ENCODE measurements at regions not wholly inside any gene's neighbourhood (a gene's known extent, or its start where the extent isn't known, plus 50 kb on each side); places are given as distances from the start of the nearest gene placed in this dataset.
"Not testable (repeated sequence)": the region's sequence is repeated elsewhere in the genome, so short reads cannot be mapped to it uniquely, and the experiment has no call there.

GRCh38 chr17:70286391-70286790, 117.1 kb downstream of the KCNJ2 start:
- DNase-seq = no peak

- DNase-seq = no peak
Measured at GRCh38 chr17:70288540-70289290, 119.4 kb downstream of the KCNJ2 start.

- no peak for DNase-seq
Measured at GRCh38 chr17:70290770-70291169, 121.4 kb downstream of the KCNJ2 start.

GRCh38 chr17:70292366-70292765, 123.0 kb downstream of the KCNJ2 start:
- DNase-seq = no peak

- DNase-seq = not testable (repeated sequence)
Measured at GRCh38 chr17:70293564-70294310, 124.4 kb downstream of the KCNJ2 start.

- no peak for DNase-seq
Measured at GRCh38 chr17:70295329-70295728, 126.0 kb downstream of the KCNJ2 start.

GRCh38 chr17:70295731-70296130, 126.4 kb downstream of the KCNJ2 start:
- DNase-seq = no peak

GRCh38 chr17:70296456-70296855, 127.1 kb downstream of the KCNJ2 start:
- no peak for DNase-seq

GRCh38 chr17:70297397-70297796, 128.1 kb downstream of the KCNJ2 start:
- no peak for DNase-seq

GRCh38 chr17:70298929-70299531, 129.7 kb downstream of the KCNJ2 start:
- DNase-seq = no peak

- no peak for DNase-seq
Measured at GRCh38 chr17:70307430-70308225, 138.3 kb downstream of the KCNJ2 start.

- DNase-seq = no peak
Measured at GRCh38 chr17:70308618-70309017, 139.3 kb downstream of the KCNJ2 start.

- DNase-seq = no peak
Measured at GRCh38 chr17:70310221-70310672, 140.9 kb downstream of the KCNJ2 start.

GRCh38 chr17:70313086-70313852, 143.9 kb downstream of the KCNJ2 start:
- DNase-seq = no peak

- no peak for DNase-seq
Measured at GRCh38 chr17:70314096-70314495, 144.8 kb downstream of the KCNJ2 start.

GRCh38 chr17:70314506-70314905, 145.2 kb downstream of the KCNJ2 start:
- DNase-seq = no peak

GRCh38 chr17:70317421-70317820, 148.1 kb downstream of the KCNJ2 start:
- no peak for DNase-seq

GRCh38 chr17:70318051-70318450, 148.7 kb downstream of the KCNJ2 start:
- DNase-seq = no peak

GRCh38 chr17:70319516-70319915, 150.2 kb downstream of the KCNJ2 start:
- DNase-seq = no peak

GRCh38 chr17:70320673-70321345, 151.5 kb downstream of the KCNJ2 start:
- DNase-seq = no peak

GRCh38 chr17:70321352-70321751, 152.0 kb downstream of the KCNJ2 start:
- DNase-seq = no peak
